MCF 10A (cell line): ENCODE measurements at regions not wholly inside any gene's neighbourhood (a gene's known extent, or its start where the extent isn't known, plus 50 kb on each side); places are given as distances from the start of the nearest gene placed in this dataset.

Experiments
- BruUV-seq: library from RNA; stranded (reverse); fragments of 400-500 nt; replicated peaks from 2 replicates; lab custom pipeline; 2021; lab: Mats Ljungman, UMichigan
- CTCF ChIA-PET: fragments of 300-600 bp; sonication (Branson Sonifier 250); formaldehyde crosslinking; extraction: SDS; loops from one replicate; lab custom pipeline; 2021; ENCODE audit warnings: antibody characterized with exemption, inconsistent platforms; lab: Yijun Ruan, JAX
- POLR2A ChIA-PET: fragments of 300-600, 350-650 bp; sonication (Branson Sonifier 250); formaldehyde crosslinking; extraction: SDS; loops from one replicate; lab custom pipeline; 2020; ENCODE audit warnings: antibody characterized with exemption, inconsistent platforms; lab: Yijun Ruan, JAX
- DNase-seq: peaks from one replicate; pipeline ENCODE4 v3.0.0-alpha.2; 2018; ENCODE audit not compliant: unreplicated experiment
- H3K27ac Mint-ChIP-seq: one replicate; pipeline ENCODE4 v1.8.0; 2022; ENCODE audit warnings: mild to moderate bottlenecking, low read depth, mixed read lengths; ENCODE audit not compliant: unreplicated experiment
- H3K27me3 Mint-ChIP-seq: one replicate; pipeline ENCODE4 v1.8.0; 2022; ENCODE audit warnings: mixed read lengths; ENCODE audit not compliant: insufficient read depth, unreplicated experiment
- H3K36me3 Mint-ChIP-seq: one replicate; pipeline ENCODE4 v1.8.0; 2022; ENCODE audit warnings: mild to moderate bottlenecking, moderate library complexity, mixed read lengths; ENCODE audit not compliant: insufficient read depth, unreplicated experiment
- H3K4me1 Mint-ChIP-seq: one replicate; pipeline ENCODE4 v1.8.0; 2022; ENCODE audit warnings: mixed read lengths; ENCODE audit not compliant: insufficient read depth, unreplicated experiment
- H3K4me3 Mint-ChIP-seq: one replicate; pipeline ENCODE4 v1.8.0; 2022; ENCODE audit warnings: mild to moderate bottlenecking, moderate library complexity, mixed read lengths; ENCODE audit not compliant: unreplicated experiment
- H3K9me3 Mint-ChIP-seq: one replicate; pipeline ENCODE4 v1.8.0; 2022; ENCODE audit warnings: mixed read lengths; ENCODE audit not compliant: unreplicated experiment
- intact Hi-C: fragments of 100-400 bp; cut with micrococcal nuclease; formaldehyde crosslinking; loops from 2 replicates; pipeline ENCODE4 v1.14.1; 2022
- TF ChIP-seq, protein P1 (sequence below): fragments of 200-600 bp; IDR thresholded peaks from one replicate; pipeline ENCODE4 v1.8.0; 2022; ENCODE audit warnings: antibody characterized with exemption, mild to moderate bottlenecking; ENCODE audit not compliant: unreplicated experiment

GRCh38 chr4:119870856-119871255 is 195.8 kb downstream of the MAD2L1 start:
- intact Hi-C loops: no loop called here

GRCh38 chr4:119865789-119866188 is 200.9 kb downstream of the MAD2L1 start:
- no peaks in the 10 kb centered on the region for H3K4me1 Mint-ChIP-seq
- DNase-seq: no peak
- CTCF ChIA-PET: no interaction called here
- H3K27me3 Mint-ChIP-seq: no peaks in the 10 kb centered on the region
- TF ChIP-seq, protein P1, sequence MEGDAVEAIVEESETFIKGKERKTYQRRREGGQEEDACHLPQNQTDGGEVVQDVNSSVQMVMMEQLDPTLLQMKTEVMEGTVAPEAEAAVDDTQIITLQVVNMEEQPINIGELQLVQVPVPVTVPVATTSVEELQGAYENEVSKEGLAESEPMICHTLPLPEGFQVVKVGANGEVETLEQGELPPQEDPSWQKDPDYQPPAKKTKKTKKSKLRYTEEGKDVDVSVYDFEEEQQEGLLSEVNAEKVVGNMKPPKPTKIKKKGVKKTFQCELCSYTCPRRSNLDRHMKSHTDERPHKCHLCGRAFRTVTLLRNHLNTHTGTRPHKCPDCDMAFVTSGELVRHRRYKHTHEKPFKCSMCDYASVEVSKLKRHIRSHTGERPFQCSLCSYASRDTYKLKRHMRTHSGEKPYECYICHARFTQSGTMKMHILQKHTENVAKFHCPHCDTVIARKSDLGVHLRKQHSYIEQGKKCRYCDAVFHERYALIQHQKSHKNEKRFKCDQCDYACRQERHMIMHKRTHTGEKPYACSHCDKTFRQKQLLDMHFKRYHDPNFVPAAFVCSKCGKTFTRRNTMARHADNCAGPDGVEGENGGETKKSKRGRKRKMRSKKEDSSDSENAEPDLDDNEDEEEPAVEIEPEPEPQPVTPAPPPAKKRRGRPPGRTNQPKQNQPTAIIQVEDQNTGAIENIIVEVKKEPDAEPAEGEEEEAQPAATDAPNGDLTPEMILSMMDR: no peak
- no peak overlapping the region for H3K4me3 Mint-ChIP-seq
- no TSS peak for BruUV-seq
- H3K27ac Mint-ChIP-seq: no peak overlapping the region
- intact Hi-C loops: no loop called here
- H3K9me3 Mint-ChIP-seq: no peaks in the 10 kb centered on the region
- POLR2A ChIA-PET: interaction anchor here (1.1 kb wide), 1 partner anchor 9 kb away, joined by 3 read pairs; no protein-coding TSS in a partner anchor
- no peaks in the 10 kb centered on the region for H3K36me3 Mint-ChIP-seq

More at GRCh38 chr4:119870856-119871255, 195.8 kb downstream of the MAD2L1 start:
- ChIA-PET CTCF (interaction anchor here (1.4 kb wide), 1 partner anchor 14 kb away, joined by 3 read pairs; no protein-coding TSS in a partner anchor), POLR2A (no interaction called here)
- no peak for DNase-seq
- no peaks in the 10 kb centered on the region for H3K9me3 Mint-ChIP-seq
- TF ChIP-seq, protein P1: no peak
- H3K27ac Mint-ChIP-seq: no peak overlapping the region
- H3K27me3 Mint-ChIP-seq: no peaks in the 10 kb centered on the region
- H3K4me1 Mint-ChIP-seq: no peaks in the 10 kb centered on the region
- no TSS peak for BruUV-seq
- H3K4me3 Mint-ChIP-seq: no peak overlapping the region
- no peaks in the 10 kb centered on the region for H3K36me3 Mint-ChIP-seq

GRCh38 chr4:119865389-119865788 is 201.3 kb downstream of the MAD2L1 start:
- no peaks in the 10 kb centered on the region for H3K27me3 Mint-ChIP-seq
- TF ChIP-seq, protein P1: no peak
- no peaks in the 10 kb centered on the region for H3K9me3 Mint-ChIP-seq
- H3K27ac Mint-ChIP-seq: no peak overlapping the region
- CTCF ChIA-PET: interaction anchor here (0.6 kb wide), 1 partner anchor 19 kb away, joined by 3 read pairs; no protein-coding TSS in a partner anchor
- intact Hi-C loops: no loop called here
- H3K4me1 Mint-ChIP-seq: no peaks in the 10 kb centered on the region
- POLR2A ChIA-PET: interaction anchor here (1.1 kb wide), 1 partner anchor 9 kb away, joined by 3 read pairs; no protein-coding TSS in a partner anchor
- BruUV-seq: no TSS peak
- H3K36me3 Mint-ChIP-seq: no peaks in the 10 kb centered on the region
- DNase-seq: no peak
- H3K4me3 Mint-ChIP-seq: no peak overlapping the region

DNA sequence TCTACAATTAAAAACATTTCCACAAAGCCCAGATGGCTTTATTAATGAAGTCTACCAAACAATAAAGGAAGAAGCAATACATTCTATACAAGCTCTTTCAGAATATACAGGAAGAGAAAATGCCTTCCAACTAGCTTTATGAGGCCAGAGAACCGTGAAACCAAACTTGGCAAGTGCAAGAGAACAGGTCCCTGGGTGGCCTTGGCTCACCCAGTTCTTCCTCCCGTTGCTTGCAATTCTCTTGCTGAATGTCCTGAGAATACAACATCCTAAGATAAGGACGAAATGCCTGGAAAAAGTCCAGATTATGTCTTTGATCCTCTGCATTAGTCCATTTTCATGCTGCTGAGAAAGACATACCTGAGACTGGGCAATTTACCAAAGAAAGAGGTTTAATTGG is 204.9 kb downstream of the MAD2L1 start:
- no peak for DNase-seq
- no peaks in the 10 kb centered on the region for H3K9me3 Mint-ChIP-seq
- no peaks in the 10 kb centered on the region for H3K27me3 Mint-ChIP-seq
- H3K27ac Mint-ChIP-seq: no peak overlapping the region
- ChIA-PET POLR2A (no interaction called here), CTCF (no interaction called here)
- H3K4me1 Mint-ChIP-seq: no peaks in the 10 kb centered on the region
- no TSS peak for BruUV-seq
- H3K36me3 Mint-ChIP-seq: no peaks in the 10 kb centered on the region
- H3K4me3 Mint-ChIP-seq: no peak overlapping the region
- intact Hi-C loops: no loop called here
- TF ChIP-seq, protein P1: no peak
